ENCODE measurements at regions not wholly inside any gene's neighbourhood (a gene's known extent, or its start where the extent isn't known, plus 50 kb on each side); places are given as distances from the start of the nearest gene placed in this dataset.
"Not testable (repeated sequence)": the region's sequence is repeated elsewhere in the genome, so short reads cannot be mapped to it uniquely, and the experiment has no call there.

GRCh38 chr9:41652800-41653199, 463.7 kb upstream of the ZNG1F start:
- in situ Hi-C loops (cut with HindIII; ENCODE audit: low pct_unique_long_range_greater_than_20kb, low sequenced_read_pairs); DNase-seq (ENCODE audit: low read depth): not testable (repeated sequence)

GRCh38 chr9:41652100-41652713, 463.1 kb upstream of the ZNG1F start:
- in situ Hi-C loops (cut with HindIII; ENCODE audit: low pct_unique_long_range_greater_than_20kb, low sequenced_read_pairs); DNase-seq (ENCODE audit: low read depth): not testable (repeated sequence)

- in situ Hi-C loops (cut with HindIII; ENCODE audit: low pct_unique_long_range_greater_than_20kb, low sequenced_read_pairs), result not testable (repeated sequence)
These were observed 461.0 kb upstream of the ZNG1F start for GRCh38 chr9:41650086-41650485.

GRCh38 chr9:41648564-41648963, 459.4 kb upstream of the ZNG1F start:
- DNase-seq (ENCODE audit: low read depth); in situ Hi-C loops (cut with HindIII; ENCODE audit: low pct_unique_long_range_greater_than_20kb, low sequenced_read_pairs): not testable (repeated sequence)

More at GRCh38 chr9:41650086-41650485, 461.0 kb upstream of the ZNG1F start:
- not testable (repeated sequence) for DNase-seq (ENCODE audit: low read depth)

GRCh38 chr9:41646246-41646645, 457.1 kb upstream of the ZNG1F start:
- in situ Hi-C loops (cut with HindIII; ENCODE audit: low pct_unique_long_range_greater_than_20kb, low sequenced_read_pairs); DNase-seq (ENCODE audit: low read depth): not testable (repeated sequence)

GRCh38 chr9:41643571-41644279, 454.6 kb upstream of the ZNG1F start:
- in situ Hi-C loops (cut with HindIII; ENCODE audit: low pct_unique_long_range_greater_than_20kb, low sequenced_read_pairs); DNase-seq (ENCODE audit: low read depth): not testable (repeated sequence)

GRCh38 chr9:41633726-41634125, 444.6 kb upstream of the ZNG1F start:
- in situ Hi-C loops (cut with HindIII; ENCODE audit: low pct_unique_long_range_greater_than_20kb, low sequenced_read_pairs); DNase-seq (ENCODE audit: low read depth): not testable (repeated sequence)

GRCh38 chr9:41623666-41624065, 434.5 kb upstream of the ZNG1F start:
- in situ Hi-C loops (cut with HindIII; ENCODE audit: low pct_unique_long_range_greater_than_20kb, low sequenced_read_pairs); DNase-seq (ENCODE audit: low read depth): not testable (repeated sequence)

- DNase-seq (ENCODE audit: low read depth); in situ Hi-C loops (cut with HindIII; ENCODE audit: low pct_unique_long_range_greater_than_20kb, low sequenced_read_pairs): not testable (repeated sequence)
These were observed 430.1 kb upstream of the ZNG1F start for GRCh38 chr9:41619254-41619653.

GRCh38 chr9:41606961-41607547, 417.9 kb upstream of the ZNG1F start:
- DNase-seq (ENCODE audit: low read depth); in situ Hi-C loops (cut with HindIII; ENCODE audit: low pct_unique_long_range_greater_than_20kb, low sequenced_read_pairs): not testable (repeated sequence)

- DNase-seq (ENCODE audit: low read depth); in situ Hi-C loops (cut with HindIII; ENCODE audit: low pct_unique_long_range_greater_than_20kb, low sequenced_read_pairs): not testable (repeated sequence)
These were observed 376.5 kb upstream of the ZNG1F start for GRCh38 chr9:41565572-41565971.
